Heart left ventricle (tissue), 16 donors: ENCODE measurements at regions not wholly inside any gene's neighbourhood (a gene's known extent, or its start where the extent isn't known, plus 50 kb on each side); places are given as distances from the start of the nearest gene placed in this dataset.

ENCODE experiments used
- ATAC-seq, 4 donors: fragments of 200-7000 bp; cut with Tn5 transposase; one replicate each; pipeline ENCODE4 v1.9.1; 2020 to 2022; ENCODE audit warnings: moderate library complexity in 4 of 4, mild to moderate bottlenecking in 3 of 4, moderate number of reproducible peaks in 1 of 4
- DNase-seq, 5 donors: peaks; one replicate each; pipeline ENCODE4 v3.0.0-alpha.2; 2020
- H3K27ac ChIP-seq, 12 donors: fragments of 200-600 bp; sonication (generic) in 4 of 12; one replicate each; pipeline versions ENCODE4 v1.5.0 to v1.8.0; 2016 to 2022; ENCODE audit warnings: mild to moderate bottlenecking in 2 of 12
- H3K27me3 ChIP-seq, 9 donors: fragments of 200-600 bp; sonication (generic) in 2 of 9; one replicate each; pipeline versions ENCODE4 v1.5.1 to v1.8.0; 2016 to 2022; ENCODE audit warnings: mild to moderate bottlenecking in 3 of 9
- H3K36me3 ChIP-seq, 9 donors: fragments of 200-600 bp; sonication (generic) in 2 of 9; one replicate each; pipeline versions ENCODE4 v1.5.0 to v1.8.0; 2018 to 2022; ENCODE audit warnings: mild to moderate bottlenecking in 2 of 9
- H3K4me1 ChIP-seq, 12 donors: fragments of 200-600 bp; sonication (generic) in 4 of 12; one replicate each; pipeline versions ENCODE4 v1.5.0 to v1.8.0; 2016 to 2022; ENCODE audit warnings: mild to moderate bottlenecking in 3 of 12
- H3K4me3 ChIP-seq, 12 donors: fragments of 200-600 bp; sonication (generic) in 4 of 12; one replicate each; pipeline versions ENCODE4 v1.5.0 to v1.8.0; 2017 to 2022; ENCODE audit warnings: mild to moderate bottlenecking in 9 of 12, moderate library complexity in 4 of 12
- H3K9me3 ChIP-seq, 12 donors: fragments of 200-600 bp; sonication (generic) in 4 of 12; one replicate each; pipeline versions ENCODE4 v1.5.0 to v1.8.0; 2016 to 2022; ENCODE audit warnings: mild to moderate bottlenecking in 1 of 12
- CTCF ChIP-seq, 12 donors: fragments of 200-600 bp; sonication (generic) in 4 of 12; IDR thresholded peaks; one replicate each; pipeline versions ENCODE4 v1.5.0 to v1.8.0; 2018 to 2022; ENCODE audit warnings: antibody characterized with exemption in 12 of 12, mild to moderate bottlenecking in 5 of 12
- POLR2A ChIP-seq, 2 donors: fragments of 450-650 bp; IDR thresholded peaks; one replicate each; pipeline ENCODE4 v1.6.1; 2017; ENCODE audit warnings: antibody characterized with exemption in 2 of 2, mild to moderate bottlenecking in 2 of 2, moderate library complexity in 2 of 2
- WGBS, 4 donors: extraction: QIAGEN DNeasy Blood & Tissue Kit in 2 of 4; methylation state at CpG; one replicate each; pipeline versions ENCODE4 v1.1.5 to v1.1.7; 2013 to 2018; 5-methylcytosine and 5-hydroxymethylcytosine counted together
- intact Hi-C, 10 donors: fragments of 100-400 bp; cut with DNase I; formaldehyde crosslinking; loops; one replicate each; pipeline versions ENCODE4 v1.11.1 to v1.14.2; 2022
- donor health status: ischemic (EF 13 %, LVEDD 7.1; RV severe dilation, severe dysfunction).
- donor health status: healthy with polysubstance abuse.
- donor health status: DM: no; HTN: yes; CAD: no.
- donor health status: DM: no; HTN: no; CAD: no.
- donor health status: ischemic (EF 25% LVEDD 6.9; RV normal size, moderate dysfunction).
- donor health status: ischemic (EF 25% LVEDD 5.7; RV mildly dilated, moderate dysfunction).
- donor health status: healthy.
- donor health status: DM: yes; HTN: yes; CAD: no.
- donor health status: ischemic (EF 35%, LVEDD 5.7; RV mildly dilated, moderate dysfunction).
- donor health status: nonischemic (EF 11% LVEDD 7.7; RV severe dilation, severe dysfunction).
- donor health status: DM: yes; HTN: yes; CAD: no.
- donor health status: PGD.
- donor health status: ischemic (EF 29% LVEDD 5.4; RV normal size, mild dysfunction).
- donor health status: nonischemic (EF 23%, LVEDD 6.1; RV moderate dilation, normal function).

GRCh38 chr20:8967641-8968245 lies 101.1 kb upstream of the PLCB4 start:
- peak overlapping the region in 2 of 12 donors; percentile 37 to 49 for H3K27ac ChIP-seq
- intact Hi-C loops: loop anchor here in 4 of 10 donors (5.0 to 10.0 kb wide), 3 partner anchors 97 to 113 kb away; partner anchors contain the start of gene PLCB4 (in 3 of the 4)
- DNase-seq (no peak), ATAC-seq (no peak)
- no peaks in the 10 kb centered on the region for H3K27me3 ChIP-seq
- no peaks in the 10 kb centered on the region for H3K36me3 ChIP-seq
- TF ChIP-seq CTCF (IDR thresholded peaks at IDR 0.05) (no peak), POLR2A (IDR thresholded peaks at IDR 0.05) (no peak)
- no peaks in the 10 kb centered on the region for H3K9me3 ChIP-seq
- peaks cover 0 to 52% (median 20%) of the 10 kb centered on the region in 12 donors for H3K4me1 ChIP-seq
- H3K4me3 ChIP-seq: no peak overlapping the region
- 92 to 98% (median 97%) methylated on average over 2 of the region's 2 CpGs for WGBS, 4 donors

DNA sequence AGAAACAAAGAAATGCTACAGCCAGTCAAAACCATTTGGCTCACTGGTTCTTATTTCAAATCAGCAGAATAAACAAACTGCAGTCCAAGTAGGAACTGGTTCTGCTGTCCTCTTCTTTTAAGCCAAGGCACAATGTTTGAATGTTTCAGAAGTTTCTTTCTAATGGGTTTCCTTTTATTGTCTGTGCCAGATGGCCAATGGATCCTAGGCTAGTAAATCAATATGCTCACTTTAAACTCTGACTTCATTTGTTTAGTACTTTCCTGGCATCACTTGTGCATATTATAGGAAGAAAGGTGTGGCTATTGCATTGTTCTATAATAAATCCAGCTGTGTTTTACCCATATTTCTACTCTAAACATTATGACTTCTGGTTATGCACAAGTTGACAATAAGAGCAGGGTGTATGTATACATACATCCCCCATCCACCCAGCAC lies 99.7 kb upstream of the PLCB4 start:
- DNase-seq: no peak
- ATAC-seq: peak in 2 of 4 donors; percentile 31 to 52

GRCh38 chr20:8971669-8972316 lies 97.1 kb upstream of the PLCB4 start:
- Histone ChIP-seq H3K4me1 (peaks cover 0 to 45% (median 17%) of the 10 kb centered on the region in 12 donors), H3K27me3 (no peaks in the 10 kb centered on the region), H3K36me3 (no peaks in the 10 kb centered on the region), H3K9me3 (no peaks in the 10 kb centered on the region), H3K4me3 (no peak overlapping the region), H3K27ac (peak overlapping the region in 7 of 12 donors; percentile 21 to 68 (median 36))
- TF ChIP-seq POLR2A (IDR thresholded peaks at IDR 0.05) (no peak), CTCF (IDR thresholded peaks at IDR 0.05) (no peak)
- DNase-seq (no peak), ATAC-seq (peak in 3 of 4 donors; percentile 33 to 69 (median 51))
- WGBS, 4 donors: 51 to 67% (median 56%) methylated on average over 4 of the region's 4 CpGs
- intact Hi-C loops: loop anchor here in 1 of 10 donors (10.0 kb wide), 1 partner anchor 383 kb away; no protein-coding TSS in a partner anchor

More for the DNA sequence above, 99.7 kb upstream of the PLCB4 start:
- Histone ChIP-seq H3K4me1 (peaks cover 0 to 53% (median 20%) of the 10 kb centered on the region in 12 donors), H3K9me3 (no peaks in the 10 kb centered on the region), H3K27ac (peak overlapping the region in 5 of 12 donors; percentile 6 to 49 (median 37)), H3K36me3 (no peaks in the 10 kb centered on the region), H3K27me3 (no peaks in the 10 kb centered on the region), H3K4me3 (no peak overlapping the region)
- no peak for TF ChIP-seq CTCF (IDR thresholded peaks at IDR 0.05)
- intact Hi-C loops: loop anchor here in 4 of 10 donors (5.0 to 10.0 kb wide), 3 partner anchors 96 to 114 kb away; partner anchors contain the start of gene PLCB4 (in 3 of the 4)

DNA sequence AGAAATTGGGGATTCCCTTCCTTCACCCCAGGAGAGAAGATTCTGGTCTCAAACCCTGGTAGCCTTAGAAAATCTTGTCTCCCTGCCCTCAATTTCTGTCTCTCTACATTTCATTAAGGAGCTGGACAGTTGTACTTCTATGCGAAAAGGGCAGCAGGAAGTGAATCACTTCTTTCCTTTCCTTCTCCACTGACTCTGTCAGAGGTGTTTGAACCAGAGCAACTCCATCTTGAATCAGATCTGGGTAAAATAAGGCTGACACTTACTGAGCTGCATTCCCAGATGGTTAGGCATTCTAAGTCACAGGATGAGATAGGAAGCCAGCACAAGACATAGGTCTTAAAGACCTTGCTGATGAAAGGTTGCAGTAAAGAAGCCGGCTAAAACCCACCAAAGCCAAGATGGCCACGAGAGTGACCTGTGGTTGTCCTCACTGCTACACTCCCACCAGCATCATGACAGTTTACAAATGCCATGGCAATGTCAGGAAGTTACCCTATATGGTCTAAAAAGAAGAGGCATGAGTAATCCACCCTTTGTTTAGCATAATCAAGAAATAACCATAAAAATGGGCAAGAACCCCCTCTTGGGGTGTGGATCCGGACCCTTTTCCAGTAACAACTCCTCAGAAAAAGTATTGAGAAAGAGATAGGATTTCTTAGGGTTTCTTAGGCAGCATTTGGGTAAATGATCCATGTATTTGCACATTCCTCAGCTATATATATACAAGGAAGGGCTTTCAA lies 95.8 kb upstream of the PLCB4 start:
- no peak overlapping the region for H3K27ac ChIP-seq
- H3K9me3 ChIP-seq: no peaks in the 10 kb centered on the region
- no peak for DNase-seq
- intact Hi-C loops: loop anchor here in 1 of 10 donors (10.0 kb wide), 1 partner anchor 382 kb away; no protein-coding TSS in a partner anchor
- H3K36me3 ChIP-seq: no peaks in the 10 kb centered on the region
- no peak for ATAC-seq
- no peak overlapping the region for H3K4me3 ChIP-seq
- WGBS, 4 donors: 90 to 94% (median 92%) methylated on average over 4 of the region's 4 CpGs
- H3K27me3 ChIP-seq: no peaks in the 10 kb centered on the region
- H3K4me1 ChIP-seq: peaks cover 0 to 42% (median 15%) of the 10 kb centered on the region in 12 donors
- no peak for TF ChIP-seq POLR2A (IDR thresholded peaks at IDR 0.05)
- no peak for TF ChIP-seq CTCF (IDR thresholded peaks at IDR 0.05)
